ENCODE measurements at regions not wholly inside any gene's neighbourhood (a gene's known extent, or its start where the extent isn't known, plus 50 kb on each side); places are given as distances from the start of the nearest gene placed in this dataset.

GRCh38 chrY:12553909-12554308 lies 147.1 kb upstream of the USP9Y start:
- Mint-ChIP-seq H3K36me3 (ENCODE audit: insufficient read depth) (peaks cover 1% of the 10 kb centered on the region), H3K4me3 (no peak overlapping the region), H3K27ac (ENCODE audit: low read depth) (no peak overlapping the region), H3K9me3 (no peaks in the 10 kb centered on the region), H3K4me1 (peaks cover 24% of the 10 kb centered on the region), H3K27me3 (no peaks in the 10 kb centered on the region)
- DNase-seq (ENCODE audit: low spot score in 2 of 2) (no peak), ATAC-seq (replicated peaks; ENCODE audit: extremely low read depth, poor library complexity, severe bottlenecking) (no peak)

GRCh38 chrY:12555005-12555404 lies 146.0 kb upstream of the USP9Y start:
- Mint-ChIP-seq H3K27me3 (no peaks in the 10 kb centered on the region), H3K4me3 (no peak overlapping the region), H3K36me3 (ENCODE audit: insufficient read depth) (peaks cover 1% of the 10 kb centered on the region), H3K4me1 (peaks cover 24% of the 10 kb centered on the region), H3K27ac (ENCODE audit: low read depth) (no peak overlapping the region), H3K9me3 (peaks cover 4% of the 10 kb centered on the region)
- DNase-seq (ENCODE audit: low spot score in 2 of 2), result no peak
- ATAC-seq (replicated peaks; ENCODE audit: extremely low read depth, poor library complexity, severe bottlenecking), result no peak

- Mint-ChIP-seq H3K36me3 (ENCODE audit: insufficient read depth) (no peaks in the 10 kb centered on the region), H3K27me3 (no peaks in the 10 kb centered on the region), H3K4me1 (peaks cover 9% of the 10 kb centered on the region), H3K4me3 (no peak overlapping the region), H3K9me3 (peaks cover 31% of the 10 kb centered on the region), H3K27ac (ENCODE audit: low read depth) (peak overlapping the region; percentile 38)
- no peak for DNase-seq (ENCODE audit: low spot score in 2 of 2)
- ATAC-seq (replicated peaks; ENCODE audit: extremely low read depth, poor library complexity, severe bottlenecking), result no peak
Measured at GRCh38 chrY:12559007-12559406, 142.0 kb upstream of the USP9Y start.

GRCh38 chrY:12576278-12576677 lies 124.8 kb upstream of the USP9Y start:
- Mint-ChIP-seq H3K27ac (ENCODE audit: low read depth) (peak overlapping the region; percentile 74), H3K9me3 (no peaks in the 10 kb centered on the region), H3K4me3 (no peak overlapping the region), H3K27me3 (no peaks in the 10 kb centered on the region), H3K36me3 (ENCODE audit: insufficient read depth) (no peaks in the 10 kb centered on the region), H3K4me1 (peaks cover 7% of the 10 kb centered on the region)
- DNase-seq (ENCODE audit: low spot score in 2 of 2) (no peak), ATAC-seq (replicated peaks; ENCODE audit: extremely low read depth, poor library complexity, severe bottlenecking) (no peak)

- ATAC-seq (replicated peaks; ENCODE audit: extremely low read depth, poor library complexity, severe bottlenecking), result peak; percentile 98
- H3K4me1 Mint-ChIP-seq, result peaks cover 52% of the 10 kb centered on the region
- H3K9me3 Mint-ChIP-seq, result peaks cover 33% of the 10 kb centered on the region
Measured at GRCh38 chrY:12593532-12594216, 107.4 kb upstream of the USP9Y start.

GRCh38 chrY:12598783-12599182 lies 102.2 kb upstream of the USP9Y start:
- ATAC-seq (replicated peaks; ENCODE audit: extremely low read depth, poor library complexity, severe bottlenecking) (no peak), DNase-seq (ENCODE audit: low spot score in 2 of 2) (no peak)
- Mint-ChIP-seq H3K27ac (ENCODE audit: low read depth) (peak overlapping the region; percentile 94), H3K36me3 (ENCODE audit: insufficient read depth) (peaks cover 2% of the 10 kb centered on the region), H3K4me3 (peak overlapping the region; percentile 42), H3K9me3 (peaks cover 49% of the 10 kb centered on the region), H3K4me1 (peaks cover 71% of the 10 kb centered on the region), H3K27me3 (no peaks in the 10 kb centered on the region)

More at GRCh38 chrY:12593532-12594216, 107.4 kb upstream of the USP9Y start:
- no peaks in the 10 kb centered on the region for H3K27me3 Mint-ChIP-seq
- peak overlapping the region; percentile 94 for H3K27ac Mint-ChIP-seq (ENCODE audit: low read depth)
- DNase-seq (ENCODE audit: low spot score in 2 of 2), result peak in 1 of 2 donors; percentile 53
- peak overlapping the region; percentile 63 for H3K4me3 Mint-ChIP-seq
- peaks cover 2% of the 10 kb centered on the region for H3K36me3 Mint-ChIP-seq (ENCODE audit: insufficient read depth)

- Mint-ChIP-seq H3K4me1 (peaks cover 22% of the 10 kb centered on the region), H3K9me3 (peaks cover 16% of the 10 kb centered on the region), H3K27me3 (no peaks in the 10 kb centered on the region), H3K27ac (ENCODE audit: low read depth) (no peak overlapping the region), H3K36me3 (ENCODE audit: insufficient read depth) (no peaks in the 10 kb centered on the region), H3K4me3 (no peak overlapping the region)
- ATAC-seq (replicated peaks; ENCODE audit: extremely low read depth, poor library complexity, severe bottlenecking) (no peak), DNase-seq (ENCODE audit: low spot score in 2 of 2) (no peak)
Measured at GRCh38 chrY:12605426-12605825, 95.6 kb upstream of the USP9Y start.

GRCh38 chrY:12610861-12611260 lies 90.2 kb upstream of the USP9Y start:
- DNase-seq (ENCODE audit: low spot score in 2 of 2) (no peak), ATAC-seq (replicated peaks; ENCODE audit: extremely low read depth, poor library complexity, severe bottlenecking) (no peak)
- Mint-ChIP-seq H3K9me3 (peaks cover 21% of the 10 kb centered on the region), H3K4me3 (no peak overlapping the region), H3K27me3 (no peaks in the 10 kb centered on the region), H3K36me3 (ENCODE audit: insufficient read depth) (no peaks in the 10 kb centered on the region), H3K27ac (ENCODE audit: low read depth) (no peak overlapping the region), H3K4me1 (no peaks in the 10 kb centered on the region)

GRCh38 chrY:12615733-12616446 lies 85.1 kb upstream of the USP9Y start:
- DNase-seq (ENCODE audit: low spot score in 2 of 2) (no peak), ATAC-seq (replicated peaks; ENCODE audit: extremely low read depth, poor library complexity, severe bottlenecking) (no peak)
- H3K4me1 Mint-ChIP-seq, result peaks cover 18% of the 10 kb centered on the region
- no peaks in the 10 kb centered on the region for H3K36me3 Mint-ChIP-seq (ENCODE audit: insufficient read depth)
- no peaks in the 10 kb centered on the region for H3K27me3 Mint-ChIP-seq
- no peak overlapping the region for H3K4me3 Mint-ChIP-seq
- peaks cover 21% of the 10 kb centered on the region for H3K9me3 Mint-ChIP-seq
- no peak overlapping the region for H3K27ac Mint-ChIP-seq (ENCODE audit: low read depth)

- H3K36me3 Mint-ChIP-seq (ENCODE audit: insufficient read depth), result no peaks in the 10 kb centered on the region
- peaks cover 29% of the 10 kb centered on the region for H3K4me1 Mint-ChIP-seq
- DNase-seq (ENCODE audit: low spot score in 2 of 2), result peak in 1 of 2 donors; percentile 12
- ATAC-seq (replicated peaks; ENCODE audit: extremely low read depth, poor library complexity, severe bottlenecking), result peak; percentile 43
- no peaks in the 10 kb centered on the region for H3K9me3 Mint-ChIP-seq
- H3K27me3 Mint-ChIP-seq, result no peaks in the 10 kb centered on the region
- peak overlapping the region; percentile 18 for H3K4me3 Mint-ChIP-seq
- H3K27ac Mint-ChIP-seq (ENCODE audit: low read depth), result no peak overlapping the region
Measured at GRCh38 chrY:12621454-12622081, 79.5 kb upstream of the USP9Y start.

GRCh38 chrY:12623204-12623603 lies 77.8 kb upstream of the USP9Y start:
- H3K27ac Mint-ChIP-seq (ENCODE audit: low read depth), result no peak overlapping the region
- no peaks in the 10 kb centered on the region for H3K36me3 Mint-ChIP-seq (ENCODE audit: insufficient read depth)
- DNase-seq (ENCODE audit: low spot score in 2 of 2) (no peak), ATAC-seq (replicated peaks; ENCODE audit: extremely low read depth, poor library complexity, severe bottlenecking) (no peak)
- H3K4me3 Mint-ChIP-seq, result no peak overlapping the region
- H3K27me3 Mint-ChIP-seq, result no peaks in the 10 kb centered on the region
- H3K9me3 Mint-ChIP-seq, result no peaks in the 10 kb centered on the region
- H3K4me1 Mint-ChIP-seq, result peaks cover 42% of the 10 kb centered on the region

- Mint-ChIP-seq H3K4me1 (no peaks in the 10 kb centered on the region), H3K9me3 (no peaks in the 10 kb centered on the region), H3K27me3 (peaks cover 27% of the 10 kb centered on the region), H3K27ac (ENCODE audit: low read depth) (no peak overlapping the region), H3K36me3 (ENCODE audit: insufficient read depth) (no peaks in the 10 kb centered on the region), H3K4me3 (no peak overlapping the region)
- ATAC-seq (replicated peaks; ENCODE audit: extremely low read depth, poor library complexity, severe bottlenecking) (no peak), DNase-seq (ENCODE audit: low spot score in 2 of 2) (no peak)
Measured at GRCh38 chrY:12642986-12643385, 58.0 kb upstream of the USP9Y start.

Measured in central memory CD8-positive, alpha-beta T cell (primary cell).